Activated naive CD8-positive, alpha-beta T cell treated with anti-CD3 and anti-CD28 coated beads for 36 hours (primary cell): ENCODE measurements at regions not wholly inside any gene's neighbourhood (a gene's known extent, or its start where the extent isn't known, plus 50 kb on each side); places are given as distances from the start of the nearest gene placed in this dataset.

Experiments
- DNase-seq: peaks from one replicate; pipeline ENCODE4 v3.0.0; 2021
- H3K27ac Mint-ChIP-seq: one replicate; pipeline ENCODE4 v1.8.0; 2022; ENCODE audit warnings: mild to moderate bottlenecking, moderate library complexity, mixed read lengths
- H3K27me3 Mint-ChIP-seq: one replicate; pipeline ENCODE4 v1.8.0; 2022; ENCODE audit warnings: mild to moderate bottlenecking, mixed read lengths
- H3K36me3 Mint-ChIP-seq: one replicate; pipeline ENCODE4 v1.8.0; 2021; ENCODE audit warnings: mild to moderate bottlenecking, mixed read lengths
- H3K4me1 Mint-ChIP-seq: one replicate; pipeline ENCODE4 v1.8.0; 2021; ENCODE audit warnings: mixed read lengths
- H3K4me3 Mint-ChIP-seq: one replicate; pipeline ENCODE4 v1.8.0; 2022; ENCODE audit warnings: mild to moderate bottlenecking, moderate library complexity, mixed read lengths
- H3K9me3 Mint-ChIP-seq: one replicate; pipeline ENCODE4 v1.8.0; 2022; ENCODE audit warnings: mixed read lengths

GRCh38 chr6:40263970-40264369, 323.2 kb downstream of the LRFN2 start:
- Mint-ChIP-seq H3K4me3 (no peak overlapping the region), H3K4me1 (no peaks in the 10 kb centered on the region), H3K36me3 (no peaks in the 10 kb centered on the region), H3K9me3 (peaks cover 3% of the 10 kb centered on the region), H3K27me3 (peaks cover 3% of the 10 kb centered on the region), H3K27ac (no peak overlapping the region)
- no peak for DNase-seq

GRCh38 chr6:40262363-40262762, 324.8 kb downstream of the LRFN2 start:
- Mint-ChIP-seq H3K27ac (no peak overlapping the region), H3K4me1 (no peaks in the 10 kb centered on the region), H3K36me3 (no peaks in the 10 kb centered on the region), H3K27me3 (peaks cover 3% of the 10 kb centered on the region), H3K9me3 (peaks cover 3% of the 10 kb centered on the region), H3K4me3 (no peak overlapping the region)
- DNase-seq: no peak

- no peaks in the 10 kb centered on the region for H3K4me1 Mint-ChIP-seq
- H3K36me3 Mint-ChIP-seq: no peaks in the 10 kb centered on the region
- no peak overlapping the region for H3K4me3 Mint-ChIP-seq
- DNase-seq: no peak
- H3K9me3 Mint-ChIP-seq: peaks cover 3% of the 10 kb centered on the region
- peaks cover 12% of the 10 kb centered on the region for H3K27me3 Mint-ChIP-seq
- no peak overlapping the region for H3K27ac Mint-ChIP-seq
These were observed 324.3 kb upstream of the MOCS1 start for GRCh38 chr6:40258531-40258930.

DNA sequence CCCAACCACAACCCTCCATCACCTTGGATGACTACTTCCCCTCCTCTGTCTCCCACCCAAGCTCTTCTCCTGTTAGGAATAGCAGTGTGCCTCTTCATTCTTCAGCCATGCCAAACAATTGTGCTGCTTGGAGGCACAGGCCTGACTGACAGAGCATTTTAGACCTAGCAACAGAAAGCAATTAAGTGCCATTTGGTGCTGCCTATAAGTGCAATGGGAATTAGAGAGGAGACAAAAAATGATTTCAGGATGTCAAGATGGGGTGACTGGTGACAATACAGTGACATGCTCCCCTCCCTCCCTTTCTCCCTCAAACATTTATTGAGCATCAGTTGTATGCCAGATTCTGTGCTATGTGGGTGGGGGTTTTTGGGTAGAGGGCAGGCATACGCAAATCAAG, 322.6 kb upstream of the MOCS1 start:
- H3K9me3 Mint-ChIP-seq: peaks cover 3% of the 10 kb centered on the region
- H3K27me3 Mint-ChIP-seq: peaks cover 9% of the 10 kb centered on the region
- no peak overlapping the region for H3K4me3 Mint-ChIP-seq
- no peak overlapping the region for H3K27ac Mint-ChIP-seq
- DNase-seq: no peak
- no peaks in the 10 kb centered on the region for H3K4me1 Mint-ChIP-seq
- H3K36me3 Mint-ChIP-seq: no peaks in the 10 kb centered on the region

DNA sequence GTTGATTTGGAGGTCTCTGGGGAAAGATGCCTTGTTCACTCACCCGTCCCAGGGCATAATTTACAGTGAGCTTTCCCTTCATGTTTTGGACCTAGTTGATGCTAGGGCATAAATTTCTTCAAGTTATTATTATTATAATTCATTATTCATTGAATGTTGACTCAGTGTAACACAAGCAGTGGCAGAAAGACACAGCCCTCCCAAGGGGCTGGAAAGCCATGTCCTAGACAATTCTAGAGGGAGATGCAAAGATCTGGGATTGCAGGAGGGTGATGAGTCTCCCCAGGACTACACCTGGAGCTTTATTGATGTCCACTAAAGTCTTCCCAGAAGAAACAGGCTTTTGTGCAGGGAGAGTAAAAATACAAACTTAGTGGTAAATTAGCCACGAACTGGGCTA, 322.0 kb upstream of the MOCS1 start:
- no peaks in the 10 kb centered on the region for H3K36me3 Mint-ChIP-seq
- H3K27me3 Mint-ChIP-seq: peaks cover 9% of the 10 kb centered on the region
- no peak overlapping the region for H3K27ac Mint-ChIP-seq
- DNase-seq: no peak
- peaks cover 3% of the 10 kb centered on the region for H3K9me3 Mint-ChIP-seq
- H3K4me1 Mint-ChIP-seq: no peaks in the 10 kb centered on the region
- no peak overlapping the region for H3K4me3 Mint-ChIP-seq

GRCh38 chr6:40253420-40253819, 319.2 kb upstream of the MOCS1 start:
- H3K27me3 Mint-ChIP-seq: peaks cover 9% of the 10 kb centered on the region
- no peak for DNase-seq
- no peaks in the 10 kb centered on the region for H3K36me3 Mint-ChIP-seq
- no peak overlapping the region for H3K4me3 Mint-ChIP-seq
- no peaks in the 10 kb centered on the region for H3K4me1 Mint-ChIP-seq
- H3K9me3 Mint-ChIP-seq: no peaks in the 10 kb centered on the region
- no peak overlapping the region for H3K27ac Mint-ChIP-seq

DNA sequence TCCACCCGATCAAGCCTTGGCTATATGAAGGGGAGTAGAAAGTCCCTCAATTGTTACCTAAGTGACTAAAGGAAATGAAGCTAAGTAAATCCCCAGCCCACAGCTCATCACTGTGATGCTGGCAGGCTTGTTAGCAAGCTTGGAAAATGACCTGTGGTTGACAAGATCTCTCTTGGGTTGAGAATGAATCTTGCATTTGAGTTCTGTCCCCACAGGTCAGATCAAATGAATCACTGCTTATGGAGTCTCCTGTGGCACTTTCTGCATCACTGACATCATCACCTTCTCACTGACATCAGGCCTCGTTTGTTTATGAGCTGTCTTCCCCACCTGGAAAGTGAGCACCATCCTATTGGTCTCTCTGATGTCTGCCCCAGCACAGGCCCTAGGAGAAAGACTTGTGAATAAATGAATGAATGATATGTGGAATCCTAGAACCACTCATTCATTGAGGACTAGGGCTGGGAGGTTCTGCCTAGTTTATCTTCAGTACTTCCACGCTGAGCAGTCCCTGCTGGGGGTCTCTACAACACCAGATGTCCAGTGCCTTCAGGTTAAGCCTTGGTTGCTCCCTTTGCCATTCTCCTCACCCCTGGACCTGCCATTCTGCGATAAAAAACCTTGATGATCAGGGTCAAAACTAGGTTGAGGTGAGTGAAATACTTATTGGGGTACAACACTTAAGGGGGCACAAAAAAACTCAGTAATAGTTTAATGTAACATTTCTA, 318.4 kb upstream of the MOCS1 start:
- no peaks in the 10 kb centered on the region for H3K9me3 Mint-ChIP-seq
- H3K4me3 Mint-ChIP-seq: no peak overlapping the region
- H3K4me1 Mint-ChIP-seq: no peaks in the 10 kb centered on the region
- DNase-seq: no peak
- peaks cover 11% of the 10 kb centered on the region for H3K27me3 Mint-ChIP-seq
- H3K27ac Mint-ChIP-seq: no peak overlapping the region
- no peaks in the 10 kb centered on the region for H3K36me3 Mint-ChIP-seq

DNA sequence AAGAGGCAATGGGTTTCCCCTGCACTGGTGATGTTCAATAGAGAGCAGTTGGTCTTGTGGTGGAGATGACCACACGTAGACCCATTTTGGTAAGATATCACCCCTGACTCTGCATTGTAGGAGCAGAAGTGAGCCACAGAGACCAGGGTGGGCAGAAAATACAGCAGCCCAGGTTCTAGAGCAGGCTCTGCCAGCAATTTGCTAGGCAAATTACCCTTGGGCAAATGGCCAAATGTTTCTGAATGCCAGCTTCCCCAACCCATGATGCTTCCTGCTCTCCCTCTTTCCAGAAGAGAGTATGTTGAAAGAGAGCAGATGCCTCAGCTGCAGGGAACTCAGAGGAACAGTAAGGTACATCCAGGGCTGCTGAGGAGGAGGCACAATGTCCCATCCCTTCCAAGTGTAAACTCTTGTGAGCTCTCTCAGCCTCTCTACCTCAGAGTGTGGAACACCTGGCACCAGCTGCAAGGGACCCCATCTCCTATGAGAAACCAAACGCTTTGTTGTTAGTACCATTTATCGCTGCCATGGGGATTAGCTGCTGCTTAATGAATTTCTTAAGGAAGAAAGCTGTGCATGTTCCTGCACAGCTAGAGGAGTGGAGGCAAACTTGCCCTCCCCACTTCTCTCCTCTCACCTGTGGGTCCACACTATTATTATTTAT, 317.5 kb upstream of the MOCS1 start:
- Mint-ChIP-seq H3K36me3 (no peaks in the 10 kb centered on the region), H3K27me3 (peaks cover 12% of the 10 kb centered on the region), H3K4me3 (no peak overlapping the region), H3K27ac (no peak overlapping the region), H3K4me1 (no peaks in the 10 kb centered on the region), H3K9me3 (no peaks in the 10 kb centered on the region)
- DNase-seq: no peak

GRCh38 chr6:40249935-40250334, 315.7 kb upstream of the MOCS1 start:
- H3K4me3 Mint-ChIP-seq: no peak overlapping the region
- no peak overlapping the region for H3K27ac Mint-ChIP-seq
- DNase-seq: no peak
- no peaks in the 10 kb centered on the region for H3K9me3 Mint-ChIP-seq
- peaks cover 3% of the 10 kb centered on the region for H3K27me3 Mint-ChIP-seq
- no peaks in the 10 kb centered on the region for H3K4me1 Mint-ChIP-seq
- no peaks in the 10 kb centered on the region for H3K36me3 Mint-ChIP-seq

DNA sequence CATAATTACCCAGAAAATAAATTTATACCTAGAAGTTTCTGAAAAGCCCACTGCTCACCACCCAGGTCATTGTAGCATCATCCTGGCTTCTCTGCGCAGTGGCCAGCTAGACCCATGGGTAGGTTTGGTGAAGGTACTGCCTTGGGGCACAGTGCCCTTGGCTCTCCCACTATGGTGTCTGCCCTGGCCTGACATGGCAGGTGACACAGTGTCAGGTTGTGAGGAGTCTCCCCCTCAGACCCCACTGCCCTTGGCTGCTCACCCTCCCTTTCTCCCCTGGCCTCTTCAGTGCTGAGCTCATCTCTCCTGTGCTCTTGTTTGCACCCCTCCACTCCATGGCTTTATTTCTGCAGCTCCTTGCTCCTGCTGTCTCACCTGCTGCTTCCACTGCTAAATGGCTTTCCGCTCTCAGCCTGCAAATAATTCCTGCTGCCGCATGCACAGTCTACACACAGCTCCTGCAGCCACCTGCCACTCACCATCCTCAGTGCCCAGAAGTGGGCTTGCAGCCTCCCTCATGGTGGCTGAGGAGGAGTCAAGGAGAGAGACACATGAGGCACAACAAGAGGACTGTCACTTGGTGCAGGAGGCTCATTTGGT, 313.4 kb upstream of the MOCS1 start:
- Mint-ChIP-seq H3K27me3 (peaks cover 9% of the 10 kb centered on the region), H3K9me3 (no peaks in the 10 kb centered on the region), H3K27ac (no peak overlapping the region), H3K36me3 (no peaks in the 10 kb centered on the region), H3K4me1 (no peaks in the 10 kb centered on the region), H3K4me3 (no peak overlapping the region)
- DNase-seq: no peak

GRCh38 chr6:40244699-40245098, 310.4 kb upstream of the MOCS1 start:
- H3K27me3 Mint-ChIP-seq: peaks cover 10% of the 10 kb centered on the region
- H3K36me3 Mint-ChIP-seq: no peaks in the 10 kb centered on the region
- no peak overlapping the region for H3K27ac Mint-ChIP-seq
- H3K9me3 Mint-ChIP-seq: peaks cover 6% of the 10 kb centered on the region
- DNase-seq: no peak
- H3K4me3 Mint-ChIP-seq: no peak overlapping the region
- no peaks in the 10 kb centered on the region for H3K4me1 Mint-ChIP-seq

DNA sequence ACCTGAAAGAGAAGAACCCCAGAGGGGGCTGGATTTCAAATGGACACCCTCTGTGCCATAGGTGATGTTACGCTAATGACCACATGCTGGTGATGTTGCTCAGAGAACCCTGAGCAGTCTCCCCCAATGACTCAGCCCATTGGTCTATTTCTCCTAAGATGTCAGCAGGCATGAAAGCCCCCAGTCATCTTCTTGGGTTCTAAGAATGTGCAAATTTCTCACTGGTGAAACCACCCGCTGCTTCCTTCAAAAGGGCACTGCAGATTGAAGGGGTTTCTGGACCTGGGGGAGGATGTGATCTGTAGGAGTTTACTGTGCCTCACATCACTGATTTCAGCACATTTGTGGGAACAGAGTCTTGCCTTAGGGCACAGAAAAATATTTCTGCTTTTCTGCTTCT, 298.4 kb upstream of the MOCS1 start:
- Mint-ChIP-seq H3K27ac (no peak overlapping the region), H3K9me3 (peaks cover 5% of the 10 kb centered on the region), H3K36me3 (no peaks in the 10 kb centered on the region), H3K4me3 (no peak overlapping the region), H3K27me3 (peaks cover 17% of the 10 kb centered on the region), H3K4me1 (no peaks in the 10 kb centered on the region)
- DNase-seq: no peak

DNA sequence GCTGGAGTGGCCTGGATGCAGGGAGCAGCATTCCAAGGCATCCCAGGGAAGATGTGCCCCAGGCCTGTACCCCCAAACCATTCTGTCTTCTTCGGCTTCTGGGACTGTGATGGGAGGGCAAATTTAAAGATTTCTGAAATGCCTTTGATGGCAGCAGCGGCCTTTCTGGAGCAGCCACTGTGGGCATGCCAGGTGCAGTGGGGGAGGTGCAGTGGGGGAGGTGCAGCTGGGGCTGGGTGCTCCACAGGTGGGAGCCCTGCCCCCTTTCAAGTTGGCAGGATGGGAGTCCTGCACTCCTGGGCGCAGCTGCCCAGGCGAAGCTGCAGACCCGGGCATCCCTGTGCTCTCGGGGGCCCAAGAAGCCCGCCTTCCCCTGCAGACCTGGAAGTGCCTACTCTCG, 293.5 kb upstream of the MOCS1 start:
- H3K9me3 Mint-ChIP-seq: peaks cover 8% of the 10 kb centered on the region
- H3K27ac Mint-ChIP-seq: no peak overlapping the region
- no peaks in the 10 kb centered on the region for H3K36me3 Mint-ChIP-seq
- H3K4me1 Mint-ChIP-seq: no peaks in the 10 kb centered on the region
- no peak for DNase-seq
- no peak overlapping the region for H3K4me3 Mint-ChIP-seq
- H3K27me3 Mint-ChIP-seq: peaks cover 6% of the 10 kb centered on the region

- Mint-ChIP-seq H3K36me3 (no peaks in the 10 kb centered on the region), H3K4me3 (no peak overlapping the region), H3K27ac (no peak overlapping the region), H3K27me3 (peaks cover 10% of the 10 kb centered on the region), H3K4me1 (no peaks in the 10 kb centered on the region), H3K9me3 (peaks cover 8% of the 10 kb centered on the region)
- no peak for DNase-seq
These were observed 288.1 kb upstream of the MOCS1 start for GRCh38 chr6:40222354-40222753.

DNA sequence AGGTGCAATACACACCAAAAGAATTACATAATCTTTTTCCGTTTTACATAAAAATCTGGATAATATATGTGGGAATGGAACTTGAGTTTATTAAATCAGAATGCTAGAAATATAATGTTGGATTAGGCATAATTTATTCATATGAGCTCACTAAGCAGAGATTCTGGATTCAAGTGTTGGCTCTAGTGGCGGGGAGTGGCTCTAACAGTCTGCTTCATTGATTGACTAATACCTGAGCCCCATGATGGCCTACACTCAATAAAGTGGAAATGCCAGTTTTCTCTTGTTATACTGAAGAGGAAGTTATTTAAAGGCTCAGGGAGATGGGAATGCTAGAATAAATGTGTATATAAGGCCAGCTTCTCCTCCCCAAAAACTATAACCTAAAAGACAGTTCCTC, 285.5 kb upstream of the MOCS1 start:
- DNase-seq: no peak
- H3K27ac Mint-ChIP-seq: no peak overlapping the region
- peaks cover 5% of the 10 kb centered on the region for H3K9me3 Mint-ChIP-seq
- H3K27me3 Mint-ChIP-seq: peaks cover 11% of the 10 kb centered on the region
- H3K4me3 Mint-ChIP-seq: no peak overlapping the region
- H3K36me3 Mint-ChIP-seq: no peaks in the 10 kb centered on the region
- no peaks in the 10 kb centered on the region for H3K4me1 Mint-ChIP-seq

DNA sequence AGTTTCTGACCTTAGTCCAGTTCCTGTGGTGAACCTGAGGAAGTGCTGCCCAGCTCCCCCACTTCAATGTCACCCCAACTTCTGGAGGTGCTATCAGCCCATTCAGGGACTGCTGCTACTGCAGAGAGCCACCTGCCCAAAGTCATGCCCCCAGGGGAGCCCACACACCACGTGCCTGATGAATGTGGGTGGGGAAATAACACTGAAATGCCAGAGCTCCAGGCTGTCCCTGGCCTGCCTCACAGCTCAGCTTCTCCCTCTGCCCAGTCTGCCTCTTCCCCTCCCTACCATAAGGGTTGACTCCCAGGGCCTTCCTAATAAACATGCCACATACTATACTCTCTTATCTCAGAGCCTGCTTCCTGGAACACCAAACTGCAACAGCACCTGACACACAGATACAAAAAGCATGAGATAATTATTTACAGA, 276.4 kb upstream of the MOCS1 start:
- peaks cover 30% of the 10 kb centered on the region for H3K27me3 Mint-ChIP-seq

More for the DNA sequence above, 276.4 kb upstream of the MOCS1 start:
- no peaks in the 10 kb centered on the region for H3K9me3 Mint-ChIP-seq
- H3K4me1 Mint-ChIP-seq: no peaks in the 10 kb centered on the region
- H3K36me3 Mint-ChIP-seq: no peaks in the 10 kb centered on the region
- DNase-seq: no peak
- no peak overlapping the region for H3K4me3 Mint-ChIP-seq
- H3K27ac Mint-ChIP-seq: no peak overlapping the region
